ENCODE measurements at regions not wholly inside any gene's neighbourhood (a gene's known extent, or its start where the extent isn't known, plus 50 kb on each side); places are given as distances from the start of the nearest gene placed in this dataset.
"Not testable (repeated sequence)": the region's sequence is repeated elsewhere in the genome, so short reads cannot be mapped to it uniquely, and the experiment has no call there.

GRCh38 chr9:75197561-75197960, 109.2 kb downstream of the OSTF1 start:
- peak; percentile 58 for DNase-seq

DNA sequence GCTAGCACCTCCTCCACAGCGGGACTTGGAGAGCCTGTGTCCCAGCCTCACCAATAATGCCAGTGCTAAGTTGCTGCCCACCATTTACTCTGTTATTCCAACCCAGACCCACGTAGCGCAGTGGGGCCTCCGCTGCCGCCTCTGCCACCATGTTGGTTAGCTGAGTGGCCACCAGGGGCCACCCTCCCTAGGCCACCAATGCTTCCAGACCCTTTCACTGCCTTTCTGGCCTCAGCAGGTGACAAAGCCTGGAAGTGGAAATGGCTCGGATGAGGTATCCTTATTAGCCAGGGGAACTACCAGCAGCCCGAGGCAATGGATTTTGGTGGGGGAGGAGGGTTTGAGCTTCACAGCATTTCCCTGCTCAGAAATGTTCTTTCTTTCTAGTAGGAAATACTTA, 110.1 kb downstream of the OSTF1 start:
- DNase-seq = no peak

GRCh38 chr9:75200892-75201470, 112.7 kb downstream of the OSTF1 start:
- DNase-seq = peak; percentile 29

DNA sequence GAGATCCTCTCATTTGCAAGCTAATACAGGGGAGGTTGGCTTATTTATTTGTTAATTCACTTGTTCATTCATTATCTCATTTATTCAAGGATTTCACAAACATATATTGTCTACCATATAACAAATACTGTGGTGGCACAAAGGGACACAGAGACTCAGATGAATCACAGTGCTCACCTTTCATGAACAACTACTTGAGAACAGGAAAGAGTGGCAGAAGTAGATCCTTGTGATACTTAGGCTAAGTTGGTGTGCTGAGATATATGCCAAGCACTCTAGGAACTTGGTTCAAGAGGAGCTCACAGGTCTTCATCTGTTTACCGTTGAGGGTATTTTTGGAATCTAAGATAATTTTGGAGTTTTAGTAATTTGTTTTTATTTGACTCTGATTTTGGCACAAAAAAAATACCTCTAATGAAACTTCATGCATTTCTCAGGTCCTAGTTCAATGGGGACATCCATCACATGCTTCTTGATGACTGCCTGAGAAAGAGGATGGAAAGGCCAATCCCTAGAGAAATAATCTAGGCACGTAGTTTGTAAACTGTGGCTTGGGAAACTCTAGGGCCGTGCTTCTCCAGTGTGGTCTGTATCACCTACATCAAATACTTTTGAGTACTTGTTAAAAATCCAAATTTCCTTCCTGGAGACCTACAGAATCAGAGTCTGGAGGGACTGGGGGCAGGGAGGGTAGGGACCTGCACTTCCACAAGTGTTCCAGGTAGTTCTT, 113.3 kb downstream of the OSTF1 start:
- no peak for DNase-seq

- not testable (repeated sequence) for DNase-seq
Observed at GRCh38 chr9:75207997-75208396, 119.7 kb downstream of the OSTF1 start.

DNA sequence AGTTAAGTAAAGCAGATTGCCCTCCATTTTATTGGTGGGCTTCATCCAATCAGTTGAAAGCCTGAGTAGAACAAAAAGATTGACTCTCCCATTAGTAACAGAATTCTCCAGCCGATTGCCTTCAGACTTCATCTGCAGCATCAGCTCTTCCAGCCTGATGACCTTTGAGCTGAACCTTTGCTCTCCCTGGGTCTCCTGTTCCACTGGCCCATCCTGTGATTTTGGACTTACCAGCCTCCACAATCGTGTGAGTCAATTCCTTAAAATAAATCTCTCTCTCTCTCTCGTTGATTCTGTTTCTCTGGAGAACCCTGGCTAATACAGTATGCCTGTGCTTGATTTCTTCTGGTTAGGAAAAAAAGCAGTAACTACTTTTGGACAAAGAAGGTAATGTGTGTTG, 121.9 kb downstream of the OSTF1 start:
- no peak for DNase-seq

GRCh38 chr9:75213765-75214164, 125.5 kb downstream of the OSTF1 start:
- no peak for DNase-seq

DNA sequence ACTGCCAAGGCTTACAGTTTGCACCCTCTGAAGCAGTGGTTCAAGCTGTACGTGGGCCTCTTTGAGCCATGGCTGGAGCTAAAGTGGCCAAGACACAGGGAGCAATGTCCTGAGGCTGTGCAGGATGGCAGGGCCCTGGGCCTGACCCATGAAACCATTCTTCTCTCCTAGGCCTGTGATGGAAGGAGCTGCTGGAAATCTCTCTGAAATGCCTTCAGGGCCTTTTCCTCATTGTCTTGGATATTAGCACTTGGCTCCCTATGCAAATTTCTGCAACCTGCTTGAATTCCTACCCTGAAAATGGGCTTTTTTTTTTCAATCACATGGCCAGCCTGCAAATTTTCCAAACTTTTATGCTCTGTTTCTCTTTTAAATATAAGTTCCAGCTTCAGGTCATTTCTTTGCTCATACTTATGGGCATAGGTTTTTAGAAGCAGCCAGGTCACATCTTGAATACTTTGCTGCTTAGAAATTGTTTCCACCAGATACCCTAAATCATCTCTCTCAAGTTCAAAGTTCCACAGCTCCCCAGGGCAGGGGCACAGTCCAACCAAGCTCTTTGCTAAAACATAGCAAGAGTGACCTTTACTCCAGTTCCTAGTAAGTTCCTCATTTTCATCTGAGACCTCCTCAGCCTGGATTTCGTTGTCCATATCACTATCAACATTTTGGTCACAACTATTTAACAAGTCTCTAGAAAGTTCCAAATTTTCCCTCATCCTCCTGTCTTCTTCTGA, 138.3 kb downstream of the OSTF1 start:
- no peak for DNase-seq

DNA sequence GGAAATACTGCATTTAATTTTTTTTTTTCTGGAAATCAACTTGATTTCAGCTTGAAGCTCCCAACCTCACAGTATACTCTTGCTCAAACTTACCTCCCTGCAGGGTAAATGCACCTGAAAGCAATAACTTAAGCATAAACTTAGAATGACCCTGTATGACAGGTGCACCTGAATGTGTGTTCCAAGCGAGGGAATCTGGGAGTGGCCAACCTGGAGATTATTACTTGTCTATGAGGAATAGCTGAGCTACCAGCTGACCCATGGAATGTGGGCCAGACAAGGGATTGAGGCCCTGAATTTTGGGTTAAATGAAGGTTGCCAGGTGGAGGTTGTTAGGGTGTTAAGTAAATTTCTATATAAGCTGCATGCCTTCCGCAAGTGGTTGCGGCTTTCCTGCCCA, 140.6 kb downstream of the OSTF1 start:
- DNase-seq = no peak

DNA sequence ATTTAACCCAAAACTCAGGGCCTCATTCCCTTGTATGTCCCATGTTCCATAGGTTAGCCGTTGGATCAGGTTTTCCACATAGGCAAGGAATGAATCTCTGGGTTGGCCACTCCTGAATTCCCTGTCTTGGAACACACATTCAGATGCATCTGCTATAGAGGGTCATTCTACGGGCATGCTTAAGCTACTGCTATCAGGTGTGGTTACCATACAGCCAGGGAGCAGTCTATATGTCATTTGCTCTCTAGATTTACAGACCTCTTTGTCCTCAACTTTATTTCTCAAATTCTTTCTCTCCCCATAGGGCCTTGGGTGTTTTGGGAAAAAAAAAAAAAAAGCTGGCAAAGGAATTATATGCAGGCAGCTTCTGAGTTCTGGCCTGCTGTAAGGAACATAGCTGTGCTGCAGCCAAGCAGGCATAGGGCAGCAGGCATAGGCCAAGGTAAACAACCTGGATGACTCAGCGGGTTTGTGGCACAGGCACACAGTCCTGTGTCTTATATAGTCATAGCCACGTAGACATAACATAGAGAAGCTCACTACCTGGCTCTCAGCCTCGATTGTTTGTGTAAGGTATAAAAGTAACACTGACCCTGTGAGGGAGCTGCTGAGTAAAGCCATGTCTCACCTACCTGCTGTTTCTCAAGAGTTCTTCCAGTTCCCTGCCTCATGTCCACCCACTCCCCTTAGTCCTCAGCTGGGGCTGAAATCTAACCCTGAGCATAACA, 141.5 kb downstream of the OSTF1 start:
- no peak for DNase-seq

DNA sequence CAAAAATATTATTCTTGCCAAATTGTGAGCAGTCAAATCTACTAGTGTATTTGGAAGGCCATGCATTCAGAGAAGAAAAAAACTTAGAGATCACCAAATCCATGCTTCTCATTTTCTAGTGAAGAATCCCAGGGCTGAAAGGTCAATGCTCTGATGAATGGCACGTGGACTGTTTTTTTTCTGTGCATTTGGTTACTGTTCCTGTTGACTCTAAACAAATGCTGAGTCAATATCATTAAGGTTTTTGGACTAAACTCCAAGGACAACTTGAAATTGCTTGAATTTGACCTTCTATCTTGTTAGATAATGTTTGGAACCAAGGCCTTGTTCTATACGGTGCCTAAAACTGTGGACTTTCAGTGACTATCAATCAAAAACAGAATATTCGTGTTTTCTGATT, 142.2 kb downstream of the OSTF1 start:
- no peak for DNase-seq

DNA sequence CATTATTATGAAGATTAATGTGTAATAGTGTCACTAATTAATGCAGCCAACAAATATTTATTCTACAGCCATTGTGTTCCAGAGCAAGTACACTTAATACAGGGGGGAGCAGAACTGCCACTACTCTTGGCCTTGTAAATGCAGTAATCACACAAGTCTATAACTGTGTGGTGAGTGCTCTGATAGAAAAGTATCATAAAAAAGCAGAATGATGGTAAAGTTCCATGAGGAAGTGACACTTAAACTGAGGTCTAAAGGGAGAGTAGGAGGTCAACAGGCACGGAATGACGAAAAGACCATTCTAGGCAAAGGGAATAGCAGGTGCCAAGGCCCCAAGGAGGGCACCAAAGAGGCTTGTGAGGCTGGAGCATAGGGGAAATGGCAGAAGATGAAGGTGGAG, 142.9 kb downstream of the OSTF1 start:
- no peak for DNase-seq

- no peak for DNase-seq
Observed at GRCh38 chr9:75233011-75233410, 144.7 kb downstream of the OSTF1 start.

GRCh38 chr9:75235632-75236031, 147.3 kb downstream of the OSTF1 start:
- DNase-seq = no peak

DNA sequence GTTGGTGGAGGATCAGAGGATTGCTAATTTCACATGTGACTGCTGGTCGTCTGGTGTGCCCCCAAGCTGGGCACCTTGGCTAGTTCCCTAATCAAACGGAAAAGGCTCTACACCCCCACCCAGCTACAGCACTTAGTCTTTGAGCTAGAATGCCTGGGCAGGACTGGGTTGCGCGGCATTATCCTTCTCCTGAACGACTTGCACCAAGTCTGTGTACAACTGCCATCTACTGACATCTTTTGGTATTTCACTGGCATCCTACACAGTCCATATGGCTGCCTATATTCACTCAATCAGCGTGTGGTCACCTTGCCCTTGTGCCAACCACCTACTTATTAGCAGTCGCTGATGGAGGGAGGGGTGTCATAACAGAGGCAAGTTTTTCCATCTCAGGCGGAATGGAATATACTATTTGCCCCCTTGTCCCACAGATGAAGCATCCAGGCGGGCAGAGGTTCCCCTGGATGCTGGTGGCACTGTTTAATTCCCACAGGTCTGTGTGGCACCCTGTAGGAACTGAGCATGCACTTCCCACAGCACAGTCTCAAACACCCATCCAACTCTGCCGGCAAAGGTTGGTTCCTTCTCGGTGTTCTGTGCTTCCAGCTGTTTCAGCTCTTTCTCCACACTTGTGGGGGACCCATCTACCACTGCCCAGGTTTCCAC, 150.1 kb downstream of the OSTF1 start:
- peak; percentile 31 for DNase-seq

- peak; percentile 17 for DNase-seq
Observed at GRCh38 chr9:75239176-75239575, 150.9 kb downstream of the OSTF1 start.

GRCh38 chr9:75242426-75242825, 154.1 kb downstream of the OSTF1 start:
- no peak for DNase-seq

DNA sequence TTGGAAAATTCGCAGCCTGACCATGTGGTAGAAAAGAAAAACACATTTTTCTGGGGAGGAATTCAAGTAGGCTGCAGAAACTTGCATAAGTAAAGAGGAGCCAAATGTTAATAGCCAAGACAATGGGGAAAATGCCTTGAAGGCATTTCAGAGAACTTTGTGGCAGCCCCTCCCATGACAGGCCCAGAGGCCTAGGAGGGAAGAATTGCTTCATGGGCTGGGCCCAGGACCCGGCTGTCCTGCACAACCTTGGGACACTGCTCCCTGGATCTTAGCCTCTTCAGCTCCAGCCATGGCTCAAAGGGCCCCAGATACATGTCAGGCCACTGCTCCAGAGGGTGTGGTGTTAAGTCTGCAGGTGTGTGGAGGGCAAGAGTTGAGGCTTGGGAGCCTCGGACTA, 158.6 kb downstream of the OSTF1 start:
- no peak for DNase-seq

- DNase-seq = peak; percentile 38
Observed at GRCh38 chr9:75265525-75265972, 177.2 kb downstream of the OSTF1 start.

DNA sequence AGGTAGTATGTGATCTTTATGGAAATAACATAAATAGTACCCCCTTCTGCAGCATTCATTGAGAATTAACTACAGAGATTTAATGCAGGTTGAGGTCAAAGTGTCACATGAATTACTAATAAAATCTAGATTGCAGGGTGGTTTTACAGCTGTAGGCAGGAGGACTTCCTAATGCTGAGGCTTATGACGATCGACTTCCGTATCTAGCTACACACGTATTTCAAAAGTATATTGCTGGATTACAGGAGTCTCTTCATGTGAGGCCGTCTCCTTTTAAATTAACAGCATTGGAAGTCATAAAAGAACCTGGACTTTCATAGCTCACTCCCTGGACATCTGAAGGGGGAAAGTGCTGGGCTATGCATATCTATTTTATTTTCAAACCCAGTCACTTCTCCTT, 180.9 kb downstream of the OSTF1 start:
- DNase-seq = no peak

- DNase-seq = not testable (repeated sequence)
Observed at GRCh38 chr9:75273055-75273454, 184.7 kb downstream of the OSTF1 start.

DNA sequence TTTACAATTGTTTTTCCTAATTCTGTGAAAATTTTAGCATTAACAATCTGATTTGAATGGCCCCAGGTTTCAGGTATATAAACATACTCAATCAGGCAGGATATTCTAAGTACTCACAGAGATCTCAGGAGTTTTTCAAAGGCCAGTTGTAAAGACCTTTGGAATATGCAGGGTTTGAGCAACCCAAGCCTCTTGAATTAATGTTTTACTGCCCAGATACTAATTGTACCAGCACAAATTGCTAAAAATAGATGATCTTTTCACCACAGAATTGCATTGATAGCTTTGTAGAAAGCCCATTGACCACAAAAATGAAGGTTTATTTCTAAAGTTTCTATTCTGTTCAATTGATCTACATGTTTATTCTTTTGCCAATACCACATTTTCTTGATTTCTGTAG, 186.5 kb downstream of the OSTF1 start:
- DNase-seq = no peak

DNA sequence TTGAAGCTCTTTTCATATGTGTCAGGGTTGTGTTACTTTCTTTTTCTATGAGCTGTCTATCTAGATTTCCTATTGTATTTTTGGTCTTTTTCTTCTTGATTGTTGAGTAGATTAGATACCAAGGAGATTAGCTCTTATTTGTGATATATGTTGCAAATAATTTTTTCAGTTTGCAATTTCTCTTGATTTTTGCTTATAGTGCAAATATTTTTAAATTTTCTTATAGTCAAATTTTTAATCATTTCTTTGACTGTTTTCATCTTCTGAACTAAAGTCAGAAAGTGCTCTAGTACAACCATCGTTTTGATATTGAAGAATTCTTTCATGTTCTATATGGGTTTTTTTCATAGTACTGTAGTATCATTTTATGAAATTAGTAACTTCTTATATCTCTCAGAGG, 193.7 kb downstream of the OSTF1 start:
- DNase-seq = no peak
